ENCODE measurements at regions not wholly inside any gene's neighbourhood (a gene's known extent, or its start where the extent isn't known, plus 50 kb on each side); places are given as distances from the start of the nearest gene placed in this dataset.
A peak's percentile ranks its signal among the peaks of the same experiment; 100 is the strongest.

GRCh38 chr2:37837628-37838328 is 87.3 kb upstream of the RMDN2 start:
- DNase-seq (ENCODE audit: low read depth), result no peak

DNA sequence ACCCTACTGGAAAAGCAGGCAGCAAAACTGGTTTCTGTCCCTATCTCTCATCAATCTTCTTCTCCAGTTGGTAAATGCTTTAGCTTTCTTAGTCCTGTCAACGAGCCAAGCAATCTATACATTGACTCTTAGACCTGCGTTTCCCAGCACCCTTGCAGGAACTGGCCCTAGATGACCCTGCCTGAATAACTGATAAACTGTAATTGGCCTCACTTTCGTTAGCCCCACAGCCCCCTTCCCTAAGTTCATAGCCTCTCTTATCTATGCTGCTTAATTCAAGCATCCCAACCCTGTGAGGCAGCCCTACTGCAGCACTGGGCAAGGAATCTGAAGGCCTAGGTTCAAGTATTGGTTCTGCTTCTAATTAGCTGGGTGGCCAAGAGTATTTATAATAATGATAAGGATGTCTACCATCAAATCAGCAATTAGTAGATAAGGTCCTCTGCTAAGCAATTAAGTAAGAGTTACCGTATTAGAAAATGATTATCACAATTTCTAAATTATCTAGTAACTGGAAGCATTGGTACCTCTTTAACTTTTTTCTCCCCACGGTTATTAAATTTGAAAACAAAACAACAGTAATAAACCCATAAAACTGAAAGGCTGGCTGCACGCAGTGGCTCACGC is 86.4 kb upstream of the RMDN2 start:
- DNase-seq (ENCODE audit: low read depth), result no peak

DNA sequence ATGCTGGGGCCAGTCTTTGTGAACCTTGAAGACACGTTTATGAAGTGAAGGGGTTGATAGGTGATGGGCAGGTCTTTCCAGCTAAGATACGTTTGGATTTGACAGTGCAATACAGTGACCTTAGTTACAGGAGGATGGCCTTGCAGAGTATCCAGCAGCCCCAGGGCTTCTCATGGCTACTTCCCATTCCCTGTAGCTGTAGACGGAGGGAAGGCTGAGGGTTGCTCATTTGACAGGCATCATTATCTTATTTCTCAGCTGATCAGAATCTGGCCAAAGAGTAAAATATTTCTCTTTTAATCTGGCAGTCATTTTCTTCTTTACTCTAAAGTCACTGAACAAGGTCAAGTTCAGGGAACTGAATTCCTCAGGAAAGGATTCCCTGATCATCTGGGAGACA is 85.1 kb upstream of the RMDN2 start:
- DNase-seq (ENCODE audit: low read depth), result no peak

- no peak for DNase-seq (ENCODE audit: low read depth)
Observed at GRCh38 chr2:37842732-37843440, 82.2 kb upstream of the RMDN2 start.

- peak; percentile 42 for DNase-seq (ENCODE audit: low read depth)
Observed at GRCh38 chr2:37843556-37843955, 81.5 kb upstream of the RMDN2 start.

GRCh38 chr2:37846207-37846606 is 78.9 kb upstream of the RMDN2 start:
- no peak for DNase-seq (ENCODE audit: low read depth)

DNA sequence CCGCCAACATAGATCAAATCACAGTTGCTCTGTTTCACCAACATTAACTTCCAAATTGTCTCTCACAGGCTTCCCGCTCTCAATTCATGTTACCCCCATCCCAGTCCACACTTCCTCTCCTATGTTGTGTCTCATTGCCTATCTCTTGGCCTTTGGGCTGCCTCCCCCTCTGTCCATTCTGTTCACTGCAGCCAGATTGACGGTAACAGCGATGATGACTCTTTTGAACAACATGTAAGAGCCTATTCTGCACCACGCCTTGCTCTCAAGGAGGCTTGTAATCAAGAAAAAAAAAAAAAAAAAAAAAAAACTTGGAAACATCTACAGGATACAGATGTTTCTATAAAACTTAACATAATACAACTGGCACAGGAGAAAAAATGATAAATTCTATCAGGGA is 77.3 kb upstream of the RMDN2 start:
- DNase-seq (ENCODE audit: low read depth), result no peak

DNA sequence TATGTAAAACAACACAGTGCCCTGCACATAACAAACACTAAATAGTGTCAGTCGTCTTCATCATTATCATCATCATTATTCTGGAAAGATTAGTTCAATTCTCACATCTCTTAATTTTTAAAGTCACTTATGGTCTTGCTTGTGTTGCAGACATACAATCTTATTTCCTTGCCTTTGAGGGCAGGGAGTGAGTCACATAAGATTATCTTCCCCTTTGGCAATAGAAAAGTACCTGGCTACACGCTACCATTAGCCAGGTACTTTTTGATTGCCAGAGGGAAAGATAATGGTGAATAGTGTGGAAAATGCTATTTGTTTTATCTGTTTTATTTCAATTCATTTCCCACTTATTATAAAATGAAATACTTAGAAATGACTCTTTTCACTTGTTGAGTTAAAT is 76.6 kb upstream of the RMDN2 start:
- no peak for DNase-seq (ENCODE audit: low read depth)

DNA sequence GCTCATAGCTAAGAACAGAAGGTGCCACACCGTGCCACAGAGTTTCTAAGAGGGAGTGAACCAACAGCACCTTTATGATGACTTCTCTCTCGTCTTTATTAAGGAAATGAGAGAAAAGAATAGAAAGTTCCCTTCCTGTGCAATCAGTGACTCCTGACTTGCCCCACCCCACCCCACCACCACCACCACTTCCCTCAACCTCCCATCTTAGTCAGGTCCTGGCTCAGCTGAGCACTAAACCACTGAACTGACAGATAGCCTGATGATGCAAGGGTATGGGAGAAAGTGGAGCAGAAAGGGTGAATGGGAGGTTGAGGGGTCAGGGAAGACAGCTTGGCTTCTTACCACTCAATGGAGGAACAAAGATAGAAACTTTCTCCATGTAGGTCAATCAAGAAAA is 75.2 kb upstream of the RMDN2 start:
- no peak for DNase-seq (ENCODE audit: low read depth)

DNA sequence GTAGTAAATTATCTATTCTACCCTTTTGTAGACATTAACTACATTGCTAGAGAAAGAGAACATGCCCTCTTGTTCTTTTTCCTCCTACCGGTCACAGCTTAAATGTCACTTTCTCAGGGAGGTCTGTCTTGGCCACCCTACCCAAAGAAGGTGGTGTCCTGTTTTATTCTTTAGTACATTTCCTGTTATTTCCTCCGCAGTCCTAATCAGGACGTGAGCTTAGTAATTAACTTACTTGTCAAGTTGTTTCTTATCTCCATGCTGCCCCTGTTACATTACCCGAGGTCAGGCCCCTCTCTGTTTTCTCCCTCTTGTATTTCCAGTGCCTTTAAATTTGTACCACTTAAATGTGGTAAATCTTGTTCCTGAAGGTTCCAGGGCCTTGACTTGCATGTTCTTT is 73.7 kb upstream of the RMDN2 start:
- DNase-seq (ENCODE audit: low read depth), result no peak

DNA sequence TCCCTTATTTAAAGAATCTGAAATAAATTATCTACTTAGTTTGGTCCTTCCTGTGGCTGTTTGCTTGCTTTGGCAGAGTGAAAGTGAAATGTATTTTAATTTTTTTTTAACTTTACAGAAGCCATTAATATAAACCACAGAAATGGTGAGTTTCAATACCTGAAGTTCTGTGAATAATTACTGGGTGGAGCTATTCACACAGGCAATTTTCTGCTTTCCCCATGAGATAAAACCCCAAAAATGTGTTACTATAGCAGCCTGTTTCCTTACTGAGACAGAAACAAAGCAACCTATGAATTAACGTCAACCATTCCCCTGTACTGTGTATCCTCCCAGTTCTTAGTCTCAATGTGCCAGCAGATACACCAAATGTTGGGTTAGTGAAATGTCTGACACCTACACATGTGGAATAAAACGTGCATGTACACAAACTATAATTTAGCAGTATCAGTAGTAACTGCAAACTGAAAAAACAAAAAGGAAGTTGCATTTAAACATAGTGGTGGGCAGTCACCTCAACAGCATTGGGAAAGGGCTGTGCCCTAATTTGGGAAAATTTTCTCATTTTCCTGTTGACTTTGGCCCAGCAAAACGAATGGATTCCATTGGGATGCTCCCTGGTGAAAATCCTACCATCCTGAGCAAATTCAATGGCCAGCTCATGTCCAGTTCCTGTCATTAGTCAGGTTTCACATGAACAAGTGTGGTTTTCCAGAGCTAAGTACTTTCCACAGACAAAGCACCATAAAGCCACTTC is 73.1 kb upstream of the RMDN2 start:
- DNase-seq (ENCODE audit: low read depth), result no peak

- DNase-seq (ENCODE audit: low read depth), result no peak
Observed at GRCh38 chr2:37852585-37853014, 72.5 kb upstream of the RMDN2 start.

GRCh38 chr2:37854676-37855282 is 70.3 kb upstream of the RMDN2 start:
- no peak for DNase-seq (ENCODE audit: low read depth)

GRCh38 chr2:37855283-37856041 is 69.6 kb upstream of the RMDN2 start:
- no peak for DNase-seq (ENCODE audit: low read depth)

DNA sequence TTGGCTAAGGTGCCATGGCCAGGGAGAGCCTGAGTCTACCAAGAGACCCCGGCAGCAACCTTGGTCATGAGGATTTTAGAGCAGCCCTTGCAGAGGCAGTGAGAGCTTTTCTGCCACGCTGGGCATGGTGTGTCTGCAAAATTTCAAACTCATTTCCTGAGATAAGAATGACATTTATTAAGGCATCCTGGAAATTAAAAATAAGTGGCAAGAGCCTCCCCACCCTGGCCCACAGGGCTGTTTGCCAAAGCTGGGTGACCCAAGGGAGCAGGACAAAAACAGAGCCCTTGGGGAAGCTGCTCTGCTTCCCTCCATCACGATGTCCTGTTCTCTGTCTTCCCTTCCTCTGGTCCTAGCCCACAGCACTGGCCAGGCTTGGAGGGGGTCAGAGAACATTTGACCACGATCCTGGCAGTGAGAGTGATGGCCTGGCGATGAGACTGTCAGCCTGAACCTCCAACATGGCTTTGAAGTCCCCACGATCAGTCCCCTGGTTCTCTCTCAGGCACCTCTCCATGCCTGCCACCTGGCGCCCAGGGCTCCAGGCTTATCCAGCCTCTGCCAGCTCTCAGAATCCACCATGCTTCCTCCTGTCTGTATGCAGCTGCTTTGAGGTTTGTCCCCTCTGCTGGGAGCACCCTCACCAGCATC is 68.9 kb upstream of the RMDN2 start:
- DNase-seq (ENCODE audit: low read depth), result no peak

DNA sequence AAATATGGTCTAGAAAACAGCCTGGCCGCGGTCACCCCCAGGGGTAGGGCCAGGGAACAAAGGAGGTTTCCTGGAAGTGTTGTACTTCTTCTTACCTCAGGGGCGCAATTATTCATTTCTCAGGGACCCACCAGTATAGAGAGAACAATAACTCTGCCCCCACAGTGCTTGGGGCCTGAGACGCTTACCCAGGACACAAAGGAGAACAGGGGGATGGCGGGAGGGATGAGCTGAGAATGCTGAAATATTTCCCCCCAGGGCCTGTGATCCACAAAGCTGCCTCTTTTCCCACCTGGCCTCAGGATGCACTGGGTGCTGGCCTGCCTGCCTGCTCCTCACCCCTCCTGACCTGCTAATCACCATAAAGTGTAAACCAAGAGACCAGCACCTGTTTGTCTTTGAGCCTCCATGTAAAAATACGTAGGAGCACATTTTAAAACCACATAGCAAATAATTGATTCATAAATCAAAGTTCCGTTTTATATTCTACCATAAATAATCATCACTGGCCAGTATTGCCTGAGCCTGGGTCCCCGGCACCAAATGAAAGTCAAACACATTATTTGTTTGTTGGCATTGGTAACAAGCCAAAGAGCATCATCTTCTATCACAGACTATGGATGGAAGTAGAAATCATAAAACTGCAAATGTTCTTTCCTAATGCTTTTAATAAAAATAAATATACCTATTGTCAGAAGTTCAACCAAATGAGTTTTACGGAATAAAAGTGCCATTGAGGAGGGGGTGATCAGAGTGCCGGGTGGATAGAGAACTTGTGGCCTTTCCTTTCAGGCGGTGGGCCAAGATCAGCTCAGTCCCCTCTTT is 67.3 kb upstream of the RMDN2 start:
- no peak for DNase-seq (ENCODE audit: low read depth)

DNA sequence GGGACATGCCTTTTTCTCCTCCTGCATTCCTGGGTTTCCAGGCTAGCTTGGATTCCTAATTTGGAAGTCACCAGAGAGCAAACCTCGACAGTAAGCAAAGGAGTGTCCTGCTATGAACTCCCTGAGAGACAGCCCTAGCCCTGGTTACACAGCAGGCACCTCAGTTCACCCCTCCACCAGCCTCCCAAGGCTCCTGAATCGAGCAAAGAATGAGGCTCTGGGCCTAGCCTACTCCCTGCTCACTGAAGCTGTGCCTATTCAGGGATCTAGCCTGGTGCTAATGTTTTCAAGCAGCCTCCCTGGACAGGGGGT is 66.7 kb upstream of the RMDN2 start:
- peak; percentile 46 for DNase-seq (ENCODE audit: low read depth)

DNA sequence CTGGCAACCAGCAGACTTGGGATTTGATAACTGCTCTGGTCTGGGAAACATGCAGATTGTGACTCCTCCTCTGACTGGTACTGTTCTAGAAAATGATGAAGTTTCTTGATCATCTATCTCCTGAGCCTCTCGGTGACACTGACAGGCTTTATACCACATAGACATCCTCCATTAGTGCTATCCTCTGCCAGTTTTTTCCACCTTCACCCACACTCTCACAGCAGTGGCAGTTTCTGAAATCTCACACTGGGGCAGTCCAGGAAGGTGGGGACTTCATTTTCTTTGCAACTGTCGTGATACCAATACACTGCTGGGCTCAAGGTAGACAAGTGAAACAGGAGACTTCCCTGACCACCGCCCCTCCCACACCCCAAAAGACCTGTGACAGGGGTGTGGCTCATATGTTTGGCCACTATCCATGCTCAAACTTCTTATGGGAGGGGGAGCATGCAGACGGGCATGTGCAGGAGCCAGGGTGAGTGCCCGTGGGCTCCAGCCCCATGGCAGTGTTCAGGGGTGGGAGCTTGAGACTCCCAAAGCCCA is 66.3 kb upstream of the RMDN2 start:
- no peak for DNase-seq (ENCODE audit: low read depth)

GRCh38 chr2:37862620-37863019 is 62.5 kb upstream of the RMDN2 start:
- no peak for DNase-seq (ENCODE audit: low read depth)

- DNase-seq (ENCODE audit: low read depth), result no peak
Observed at GRCh38 chr2:37864217-37864616, 60.9 kb upstream of the RMDN2 start.
